ENCODE measurements at regions not wholly inside any gene's neighbourhood (a gene's known extent, or its start where the extent isn't known, plus 50 kb on each side); places are given as distances from the start of the nearest gene placed in this dataset.

DNA sequence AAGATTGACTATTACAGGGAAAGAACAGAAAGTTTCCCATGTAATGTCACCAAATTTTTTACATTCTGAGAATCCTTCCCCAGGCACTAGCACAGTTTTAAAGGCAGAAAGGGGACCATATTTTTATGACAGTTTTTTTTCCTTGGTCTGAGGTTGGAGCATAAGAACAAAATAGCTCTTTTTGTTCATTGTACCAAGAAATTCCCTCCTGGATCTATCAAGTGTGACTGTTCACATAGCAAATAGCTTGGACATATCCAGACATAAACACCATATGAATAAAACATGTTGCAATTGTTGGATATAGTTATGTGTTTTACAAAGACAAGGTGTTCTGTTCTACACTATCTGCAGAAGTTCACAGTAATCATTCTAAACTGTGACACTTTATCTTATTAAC, 182.4 kb upstream of the ADGRL2 start:
- TF ChIP-seq POLR2A (IDR thresholded peaks at IDR 0.05; ENCODE audit: low read depth, low read length) = no peak
- DNase-seq (ENCODE audit: insufficient read length, low spot score) (no peak), FAIRE-seq (no peak)

DNA sequence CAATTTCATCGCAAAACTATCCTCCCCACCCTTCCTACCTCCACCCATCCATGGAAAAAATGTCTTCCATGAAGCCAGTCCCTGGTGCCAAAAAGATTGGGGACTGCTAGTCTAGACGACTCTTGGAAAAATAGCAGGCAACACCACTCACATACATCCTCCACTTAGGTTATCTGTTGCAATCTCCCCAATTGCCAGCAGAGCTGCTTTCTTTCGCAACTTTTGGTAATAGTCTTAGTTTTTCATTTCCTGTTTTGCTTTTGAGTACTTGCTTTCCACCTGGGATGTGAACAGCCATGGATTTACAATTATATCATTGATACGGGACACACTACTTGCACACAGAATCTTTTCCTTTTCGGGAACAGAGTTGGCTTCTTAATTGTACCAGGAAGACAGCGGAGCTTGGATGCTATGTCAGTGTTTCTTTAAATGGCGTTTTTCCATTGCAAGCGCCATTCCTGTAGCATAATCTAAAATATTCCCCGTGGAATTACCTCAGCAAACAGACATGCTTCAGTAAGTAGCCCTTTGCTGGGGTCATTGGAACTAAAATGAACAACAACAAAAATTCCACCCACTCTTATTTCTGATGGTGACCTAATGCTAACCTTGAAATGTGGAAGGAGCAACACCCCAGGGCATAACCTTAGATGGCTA, 183.3 kb upstream of the ADGRL2 start:
- no peak for TF ChIP-seq POLR2A (IDR thresholded peaks at IDR 0.05; ENCODE audit: low read depth, low read length)
- no peak for DNase-seq (ENCODE audit: insufficient read length, low spot score)
- no peak for FAIRE-seq

DNA sequence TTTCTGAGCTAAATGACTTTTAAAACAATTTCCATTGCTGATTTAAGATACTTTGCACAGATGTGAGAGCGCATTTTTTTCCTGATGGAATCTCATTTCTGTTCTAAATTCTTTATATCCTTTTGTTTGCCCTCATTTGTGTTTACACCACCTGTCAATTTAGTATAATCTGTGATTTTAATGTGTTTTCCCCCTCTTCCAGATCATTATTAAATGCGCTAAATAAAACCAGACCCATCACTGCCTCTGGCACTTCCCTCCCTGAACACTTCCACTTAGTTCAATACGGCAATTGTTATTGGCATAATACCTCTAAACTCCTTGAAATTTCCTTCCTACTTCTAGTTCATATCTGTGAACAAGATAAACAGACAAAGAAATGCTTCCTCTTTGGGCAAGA, 186.9 kb upstream of the ADGRL2 start:
- no peak for FAIRE-seq
- DNase-seq (ENCODE audit: insufficient read length, low spot score) = no peak
- TF ChIP-seq POLR2A (IDR thresholded peaks at IDR 0.05; ENCODE audit: low read depth, low read length) = no peak

- no peak for TF ChIP-seq POLR2A (IDR thresholded peaks at IDR 0.05; ENCODE audit: low read depth, low read length)
- DNase-seq (ENCODE audit: insufficient read length, low spot score) (no peak), FAIRE-seq (no peak)
Measured at GRCh38 chr1:81607924-81608323, 192.8 kb upstream of the ADGRL2 start.

- FAIRE-seq (no peak), DNase-seq (ENCODE audit: insufficient read length, low spot score) (no peak)
- TF ChIP-seq POLR2A (IDR thresholded peaks at IDR 0.05; ENCODE audit: low read depth, low read length) = no peak
Measured at GRCh38 chr1:81607086-81607485, 193.6 kb upstream of the ADGRL2 start.

DNA sequence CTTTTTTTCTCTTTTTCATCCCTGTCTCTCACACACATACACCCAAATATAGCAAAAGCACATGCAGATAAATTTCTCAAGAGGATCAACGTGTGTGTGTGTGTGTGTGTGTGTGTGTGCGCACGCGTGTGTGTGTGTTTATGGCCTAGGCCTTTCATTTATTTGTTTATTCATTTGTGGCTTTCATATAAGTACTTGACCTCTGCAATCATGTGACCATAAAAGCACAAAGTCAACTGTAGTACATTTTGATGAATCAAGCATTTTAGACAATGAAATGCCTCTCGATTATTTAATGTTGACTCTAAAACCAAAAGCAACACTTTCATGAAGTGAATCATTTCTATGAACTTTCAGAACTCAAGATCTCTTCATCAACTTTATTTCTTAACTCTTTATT, 194.1 kb upstream of the ADGRL2 start:
- no peak for DNase-seq (ENCODE audit: insufficient read length, low spot score)
- FAIRE-seq = no peak
- TF ChIP-seq POLR2A (IDR thresholded peaks at IDR 0.05; ENCODE audit: low read depth, low read length) = no peak

GRCh38 chr1:81605023-81605422, 195.7 kb upstream of the ADGRL2 start:
- DNase-seq (ENCODE audit: insufficient read length, low spot score) (no peak), FAIRE-seq (no peak)
- no peak for TF ChIP-seq POLR2A (IDR thresholded peaks at IDR 0.05; ENCODE audit: low read depth, low read length)

GRCh38 chr1:81600878-81601622, 199.7 kb upstream of the ADGRL2 start:
- no peak for TF ChIP-seq POLR2A (IDR thresholded peaks at IDR 0.05; ENCODE audit: low read depth, low read length)
- DNase-seq (ENCODE audit: insufficient read length, low spot score) (no peak), FAIRE-seq (no peak)

GRCh38 chr1:81600363-81600762, 200.4 kb upstream of the ADGRL2 start:
- FAIRE-seq (no peak), DNase-seq (ENCODE audit: insufficient read length, low spot score) (no peak)
- TF ChIP-seq POLR2A (IDR thresholded peaks at IDR 0.05; ENCODE audit: low read depth, low read length) = no peak

- DNase-seq (ENCODE audit: insufficient read length, low spot score) = no peak
- no peak for FAIRE-seq
- no peak for TF ChIP-seq POLR2A (IDR thresholded peaks at IDR 0.05; ENCODE audit: low read depth, low read length)
Measured at GRCh38 chr1:81598623-81599022, 202.1 kb upstream of the ADGRL2 start.

- no peak for TF ChIP-seq POLR2A (IDR thresholded peaks at IDR 0.05; ENCODE audit: low read depth, low read length)
- FAIRE-seq (no peak), DNase-seq (ENCODE audit: insufficient read length, low spot score) (no peak)
Measured at GRCh38 chr1:81597720-81598426, 202.9 kb upstream of the ADGRL2 start.

DNA sequence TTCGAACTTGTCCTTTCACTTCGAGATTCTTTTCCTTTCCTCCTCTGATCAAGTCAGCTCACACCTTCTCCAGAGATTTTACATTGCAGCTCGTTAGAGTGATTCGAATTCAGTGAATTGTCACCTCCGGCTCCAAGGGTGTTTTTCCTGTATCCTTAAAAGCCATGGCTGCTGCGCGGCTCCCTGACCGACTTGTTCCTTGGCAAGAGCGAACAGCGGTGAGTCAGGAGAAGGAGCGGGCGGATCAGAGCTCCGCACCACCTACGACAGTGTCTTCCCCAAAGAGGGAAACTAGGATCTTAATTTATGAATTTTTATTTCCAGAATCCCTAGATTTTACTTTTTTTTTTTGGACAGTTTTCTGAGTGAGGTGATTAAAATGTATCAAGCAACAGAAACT, 204.4 kb upstream of the ADGRL2 start:
- no peak for FAIRE-seq
- DNase-seq (ENCODE audit: insufficient read length, low spot score) = no peak
- TF ChIP-seq POLR2A (IDR thresholded peaks at IDR 0.05; ENCODE audit: low read depth, low read length) = no peak

- FAIRE-seq (no peak), DNase-seq (ENCODE audit: insufficient read length, low spot score) (no peak)
- TF ChIP-seq POLR2A (IDR thresholded peaks at IDR 0.05; ENCODE audit: low read depth, low read length) = no peak
Measured at GRCh38 chr1:81594206-81594605, 206.5 kb upstream of the ADGRL2 start.

DNA sequence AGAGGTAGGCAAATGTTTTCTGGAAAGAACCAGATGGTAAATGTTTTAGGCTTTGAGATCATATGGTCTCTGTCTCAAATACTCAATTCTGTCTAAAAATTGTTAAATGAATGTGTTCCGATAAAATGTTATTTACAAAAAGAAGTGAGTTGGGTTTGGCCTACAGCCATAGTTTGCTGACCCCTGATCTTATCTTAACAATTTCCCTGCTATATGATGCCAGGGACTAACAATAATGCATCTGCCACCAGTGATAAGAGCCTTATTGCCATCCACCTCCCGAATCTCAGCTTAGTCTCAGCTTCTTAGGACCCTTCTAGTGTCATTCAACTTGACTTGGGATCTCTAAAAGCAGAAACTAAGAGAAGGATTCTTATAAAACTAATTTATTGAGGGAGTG, 208.5 kb upstream of the ADGRL2 start:
- no peak for DNase-seq (ENCODE audit: insufficient read length, low spot score)

GRCh38 chr1:81590171-81590570, 210.6 kb upstream of the ADGRL2 start:
- TF ChIP-seq POLR2A (IDR thresholded peaks at IDR 0.05; ENCODE audit: low read depth, low read length) = no peak
- DNase-seq (ENCODE audit: insufficient read length, low spot score) (no peak), FAIRE-seq (no peak)

More for the DNA sequence above, 208.5 kb upstream of the ADGRL2 start:
- FAIRE-seq = no peak
- TF ChIP-seq POLR2A (IDR thresholded peaks at IDR 0.05; ENCODE audit: low read depth, low read length) = no peak
